Smooth muscle cell (in vitro differentiated cells): ENCODE measurements at regions not wholly inside any gene's neighbourhood (a gene's known extent, or its start where the extent isn't known, plus 50 kb on each side); places are given as distances from the start of the nearest gene placed in this dataset.

Experiments used
- DNase-seq: peaks from one replicate; lab custom pipeline; 2025; ENCODE audit not compliant: unreplicated experiment; lab: John Stamatoyannopoulos, UW
- H2AFZ ChIP-seq: fragments of 200-600 bp; sonication (generic); 2 replicates; pipeline ENCODE4 v1.6.0; 2016; ENCODE audit warnings: antibody characterized with exemption, low read depth, mild to moderate bottlenecking
- H3F3A ChIP-seq: fragments of 200-600 bp; sonication (generic); 2 replicates; pipeline ENCODE4 v1.6.0; 2017; ENCODE audit warnings: antibody characterized with exemption, low read depth
- H3K27ac ChIP-seq: fragments of 200-600 bp; sonication (generic); 2 replicates; pipeline ENCODE4 v1.5.1; 2016; ENCODE audit warnings: low read depth, mild to moderate bottlenecking
- H3K27me3 ChIP-seq: fragments of 200-600 bp; sonication (generic); 2 replicates; pipeline ENCODE4 v1.6.1; 2016; ENCODE audit warnings: low read depth, mild to moderate bottlenecking
- H3K36me3 ChIP-seq: fragments of 200-600 bp; sonication (generic); 2 replicates; pipeline ENCODE4 v1.5.1; 2016; ENCODE audit warnings: low read depth
- H3K4me1 ChIP-seq: fragments of 200-600 bp; sonication (generic); 2 replicates; pipeline ENCODE4 v1.5.1; 2016; ENCODE audit warnings: low read depth
- H3K4me2 ChIP-seq: fragments of 200-600 bp; sonication (generic); 2 replicates; pipeline ENCODE4 v1.6.0; 2016; ENCODE audit warnings: mild to moderate bottlenecking
- H3K4me3 ChIP-seq: fragments of 200-600 bp; sonication (generic); 2 replicates; pipeline ENCODE4 v1.5.1; 2016; ENCODE audit warnings: mild to moderate bottlenecking
- H3K79me2 ChIP-seq: fragments of 200-600 bp; sonication (generic); 2 replicates; pipeline ENCODE4 v1.6.0; 2016; ENCODE audit warnings: low read depth, mild to moderate bottlenecking
- H3K9ac ChIP-seq: fragments of 200-600 bp; sonication (generic); 2 replicates; pipeline ENCODE4 v1.6.0; 2016; ENCODE audit warnings: low read depth
- H3K9me3 ChIP-seq: fragments of 200-600 bp; sonication (generic); replicated peaks from 2 replicates; pipeline ENCODE4 v1.5.1; 2016; ENCODE audit warnings: low read depth
- H4K20me1 ChIP-seq: fragments of 200-600 bp; sonication (generic); 2 replicates; pipeline ENCODE4 v1.6.0; 2016; ENCODE audit warnings: low read depth
- CTCF ChIP-seq: fragments of 200-600 bp; sonication (generic); IDR thresholded peaks from 2 replicates; pipeline ENCODE4 v1.5.1; 2017; ENCODE audit warnings: borderline replicate concordance, mild to moderate bottlenecking, antibody characterized with exemption; ENCODE audit not compliant: insufficient read depth, poor library complexity, severe bottlenecking
- WGBS: methylation state at CpG from one replicate; pipeline ENCODE4 v1.1.7; 2016; ENCODE audit warnings: low lambda C conversion rate; 5-methylcytosine and 5-hydroxymethylcytosine counted together

- Histone ChIP-seq H4K20me1 (no peaks in the 10 kb centered on the region), H3K36me3 (no peaks in the 10 kb centered on the region), H3K4me1 (no peaks in the 10 kb centered on the region), H3F3A (no peaks in the 10 kb centered on the region), H3K4me2 (no peak overlapping the region), H3K27me3 (peaks cover 27% of the 10 kb centered on the region), H3K9ac (no peak overlapping the region), H3K79me2 (no peaks in the 10 kb centered on the region), H3K27ac (no peak overlapping the region), H3K9me3 (no peaks in the 10 kb centered on the region), H3K4me3 (no peak overlapping the region), H2AFZ (no peak overlapping the region)
- no peak for TF ChIP-seq CTCF
- 86% methylated on average over 3 of the region's 3 CpGs for WGBS
- DNase-seq, result no peak
Observed at GRCh38 chr17:33848433-33848832, 406.7 kb upstream of the CCL2 start.

- Histone ChIP-seq H2AFZ (no peak overlapping the region), H3K4me1 (no peaks in the 10 kb centered on the region), H3K27me3 (peaks cover 29% of the 10 kb centered on the region), H3K27ac (no peak overlapping the region), H3K4me3 (no peak overlapping the region), H3K79me2 (no peaks in the 10 kb centered on the region), H3K36me3 (no peaks in the 10 kb centered on the region), H3K9me3 (no peaks in the 10 kb centered on the region), H3K4me2 (no peak overlapping the region), H4K20me1 (no peaks in the 10 kb centered on the region), H3K9ac (no peak overlapping the region), H3F3A (no peaks in the 10 kb centered on the region)
- no peak for DNase-seq
- 73% methylated on average over 2 of the region's 2 CpGs for WGBS
- no peak for TF ChIP-seq CTCF
Observed at GRCh38 chr17:33854596-33854995, 400.5 kb upstream of the CCL2 start.

- no peak for TF ChIP-seq CTCF
- no peak overlapping the region for H3K4me2 ChIP-seq
- no peak overlapping the region for H3K9ac ChIP-seq
- H3K27ac ChIP-seq, result no peak overlapping the region
- no peaks in the 10 kb centered on the region for H3K4me1 ChIP-seq
- H3F3A ChIP-seq, result no peaks in the 10 kb centered on the region
- WGBS, result 50% methylated on average over 6 of the region's 6 CpGs
- DNase-seq, result no peak
- H3K9me3 ChIP-seq, result no peaks in the 10 kb centered on the region
- H3K4me3 ChIP-seq, result no peak overlapping the region
- H2AFZ ChIP-seq, result no peak overlapping the region
- peaks cover 42% of the 10 kb centered on the region for H3K27me3 ChIP-seq
- H4K20me1 ChIP-seq, result no peaks in the 10 kb centered on the region
- H3K79me2 ChIP-seq, result no peaks in the 10 kb centered on the region
- no peaks in the 10 kb centered on the region for H3K36me3 ChIP-seq
Observed at GRCh38 chr17:33858121-33858520, 397.0 kb upstream of the CCL2 start.

- H3K4me3 ChIP-seq, result no peak overlapping the region
- no peaks in the 10 kb centered on the region for H3K9me3 ChIP-seq
- no peaks in the 10 kb centered on the region for H3F3A ChIP-seq
- H3K27me3 ChIP-seq, result peaks cover 42% of the 10 kb centered on the region
- H3K36me3 ChIP-seq, result no peaks in the 10 kb centered on the region
- no peaks in the 10 kb centered on the region for H3K4me1 ChIP-seq
- no peaks in the 10 kb centered on the region for H3K79me2 ChIP-seq
- H3K9ac ChIP-seq, result no peak overlapping the region
- no peaks in the 10 kb centered on the region for H4K20me1 ChIP-seq
- H2AFZ ChIP-seq, result no peak overlapping the region
- no peak for TF ChIP-seq CTCF
- DNase-seq, result no peak
- WGBS, result 95% methylated on average over 1 of the region's 1 CpG
- no peak overlapping the region for H3K27ac ChIP-seq
- no peak overlapping the region for H3K4me2 ChIP-seq
Observed at GRCh38 chr17:33858682-33859081, 396.4 kb upstream of the CCL2 start.
